HCT116 (cell line): ENCODE measurements at regions not wholly inside any gene's neighbourhood (a gene's known extent, or its start where the extent isn't known, plus 50 kb on each side); places are given as distances from the start of the nearest gene placed in this dataset.

ENCODE experiments used
- ATF3 ChIP-seq: IDR thresholded peaks from 2 replicates; pipeline ENCODE4 v1.6.1; 2012
- CBX3 ChIP-seq: IDR thresholded peaks from 2 replicates; pipeline ENCODE4 v1.6.1; 2012; ENCODE audit warnings: low read depth
- CTCF ChIP-seq, 3 experiments: fragments of 200-600 bp in 1 of 3; sonication (generic) in 1 of 3; IDR thresholded peaks in 2 of 3; conservative IDR thresholded peaks in 1 of 3; 2 replicates each; pipeline ENCODE4 v1.5.1; 2012 to 2017; ENCODE audit warnings: low read depth in 2 of 3, low read length in 2 of 3, antibody characterized with exemption in 1 of 3, borderline replicate concordance in 1 of 3, control low read depth in 1 of 3, mild to moderate bottlenecking in 1 of 3, mixed read lengths in 1 of 3, mixed run types in 1 of 3, moderate library complexity in 1 of 3; ENCODE audit not compliant: insufficient read depth in 1 of 3
- MAX ChIP-seq: IDR thresholded peaks from 2 replicates; pipeline ENCODE4 v1.6.1; 2012
- POLR2A ChIP-seq: IDR thresholded peaks from 2 replicates; pipeline ENCODE4 v1.7.0; 2011; ENCODE audit warnings: borderline replicate concordance; ENCODE audit not compliant: insufficient read depth, insufficient read length; ENCODE audit errors: extremely low read depth
- POLR2AphosphoS5 ChIP-seq: IDR thresholded peaks from 2 replicates; pipeline ENCODE4 v1.6.1; 2011; ENCODE audit warnings: mild to moderate bottlenecking, low read depth, low read length, moderate library complexity
- RAD21 ChIP-seq: IDR thresholded peaks from 2 replicates; pipeline ENCODE4 v1.6.1; 2012; ENCODE audit warnings: low read depth, mild to moderate bottlenecking
- REST ChIP-seq: IDR thresholded peaks from 2 replicates; pipeline ENCODE4 v1.6.1; 2012; ENCODE audit warnings: low read depth
- ZFX ChIP-seq: fragments of 450-650 bp; IDR thresholded peaks from 2 replicates; pipeline ENCODE4 v1.6.1; 2017

GRCh38 chr9:99606957-99607356, 214.7 kb upstream of the NR4A3 start:
- no peak for TF ChIP-seq REST
- TF ChIP-seq MAX: no peak
- no peak for TF ChIP-seq POLR2A
- TF ChIP-seq CTCF (IDR thresholded peaks at IDR 0.05 in 2 of 3, conservative IDR thresholded peaks at IDR 0.05 in 1 of 3; ENCODE audit: borderline replicate concordance in 1 of 3, insufficient read depth in 1 of 3, low read depth in 2 of 3, low read length in 2 of 3): no peak
- no peak for TF ChIP-seq RAD21
- TF ChIP-seq POLR2AphosphoS5: no peak
- TF ChIP-seq ATF3: no peak
- TF ChIP-seq CBX3: no peak
- TF ChIP-seq ZFX: no peak
